ENCODE measurements at regions not wholly inside any gene's neighbourhood (a gene's known extent, or its start where the extent isn't known, plus 50 kb on each side); places are given as distances from the start of the nearest gene placed in this dataset.

- TF ChIP-seq EZH2 (IDR thresholded peaks at IDR 0.05) (no peak), POLR2AphosphoS5 (IDR thresholded peaks at IDR 0.05; ENCODE audit: borderline replicate concordance, low read depth, low read length) (no peak)
Measured at GRCh38 chr12:93094988-93095737, 166.1 kb upstream of the EEA1 start.
